ENCODE measurements at regions not wholly inside any gene's neighbourhood (a gene's known extent, or its start where the extent isn't known, plus 50 kb on each side); places are given as distances from the start of the nearest gene placed in this dataset.
A peak's percentile ranks its signal among the peaks of the same experiment; 100 is the strongest.

GRCh38 chr15:57866149-57866736 is 159.7 kb downstream of the POLR2M start:
- peak; percentile 89 for TF ChIP-seq CTCF (IDR thresholded peaks at IDR 0.05)
- TF ChIP-seq POLR2AphosphoS5 (IDR thresholded peaks at IDR 0.05; ENCODE audit: low read depth, low read length): no peak

Data from Panc1 (cell line).